Hematopoietic multipotent progenitor cell treated with erythropoietin and hydrocortisone succinate and interleukin-3 and kit ligand, for 17 days (in vitro differentiated cells): ENCODE measurements at regions not wholly inside any gene's neighbourhood (a gene's known extent, or its start where the extent isn't known, plus 50 kb on each side); places are given as distances from the start of the nearest gene placed in this dataset.

Experiments used
- DNase-seq: peaks from one replicate; pipeline ENCODE4 v3.0.0-alpha.2; 2015; ENCODE audit warnings: low spot score

GRCh38 chr1:38134294-38134755 is 87.7 kb upstream of the POU3F1 start:
- DNase-seq = no peak

DNA sequence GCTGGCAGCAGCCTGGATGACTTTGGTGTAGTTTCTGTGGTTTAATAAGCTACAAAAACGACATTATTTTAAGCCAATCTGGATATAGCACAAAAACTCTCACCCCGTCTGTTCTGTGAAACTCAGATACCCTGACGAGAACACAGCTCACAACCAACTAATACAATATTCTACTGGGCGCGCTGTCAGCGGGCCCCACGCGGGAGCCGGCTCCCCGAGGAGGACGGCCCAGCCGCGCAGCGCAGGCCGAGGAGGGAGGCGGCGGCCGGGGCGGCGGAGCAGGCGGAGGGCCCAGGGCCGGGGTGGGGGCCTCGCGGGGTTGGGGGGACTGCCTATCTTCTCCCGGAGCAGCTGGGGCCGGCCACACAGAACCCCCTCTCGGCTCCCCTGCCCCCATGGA is 87.2 kb upstream of the POU3F1 start:
- DNase-seq = no peak

DNA sequence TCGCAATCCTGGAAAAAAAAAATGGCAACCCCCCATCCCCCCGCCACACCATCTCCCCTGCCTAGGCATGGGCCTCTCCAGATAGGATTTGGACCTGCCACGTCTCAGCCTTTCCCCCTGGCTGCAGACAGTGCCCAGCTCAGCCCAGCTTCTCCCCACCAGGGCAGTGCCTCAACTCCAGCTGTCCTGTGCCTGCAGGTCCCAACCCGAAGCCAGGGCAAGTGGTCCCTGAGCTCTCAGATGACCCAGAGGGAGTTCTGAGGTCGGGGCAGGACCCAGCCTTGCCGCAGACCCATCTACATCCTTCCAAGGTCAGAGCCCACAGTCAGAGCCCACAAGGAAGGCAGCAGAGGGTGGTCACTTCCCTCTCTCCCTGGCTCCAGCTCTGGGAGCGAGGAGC is 86.7 kb upstream of the POU3F1 start:
- no peak for DNase-seq

- no peak for DNase-seq
Observed at GRCh38 chr1:38132681-38133080, 86.1 kb upstream of the POU3F1 start.

DNA sequence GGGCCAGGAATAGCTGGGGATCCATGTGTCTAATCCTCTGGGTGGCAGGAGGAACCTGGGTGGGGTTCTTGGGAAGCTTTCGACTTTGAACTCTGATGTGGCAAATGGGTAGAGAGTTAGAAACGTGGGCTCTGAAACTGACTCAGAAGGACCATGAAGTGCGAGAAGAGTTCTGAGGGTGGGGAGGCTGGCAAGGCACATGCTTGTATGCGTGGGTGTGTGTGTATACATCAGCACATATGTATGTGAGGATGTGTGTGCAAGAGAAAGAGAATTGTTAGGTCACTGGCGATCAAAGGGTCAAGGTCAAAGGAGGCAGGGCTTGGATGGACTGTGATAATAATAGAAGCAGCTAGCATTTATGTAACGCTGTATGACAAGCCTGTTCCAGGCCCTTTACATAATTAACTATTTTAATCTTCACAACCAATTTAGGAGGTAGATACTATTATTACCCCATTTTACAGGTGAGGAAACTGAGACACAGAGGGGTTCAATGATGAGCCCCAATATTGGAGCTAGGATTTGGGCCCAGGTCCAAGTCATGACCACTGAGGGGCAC is 84.5 kb upstream of the POU3F1 start:
- no peak for DNase-seq

DNA sequence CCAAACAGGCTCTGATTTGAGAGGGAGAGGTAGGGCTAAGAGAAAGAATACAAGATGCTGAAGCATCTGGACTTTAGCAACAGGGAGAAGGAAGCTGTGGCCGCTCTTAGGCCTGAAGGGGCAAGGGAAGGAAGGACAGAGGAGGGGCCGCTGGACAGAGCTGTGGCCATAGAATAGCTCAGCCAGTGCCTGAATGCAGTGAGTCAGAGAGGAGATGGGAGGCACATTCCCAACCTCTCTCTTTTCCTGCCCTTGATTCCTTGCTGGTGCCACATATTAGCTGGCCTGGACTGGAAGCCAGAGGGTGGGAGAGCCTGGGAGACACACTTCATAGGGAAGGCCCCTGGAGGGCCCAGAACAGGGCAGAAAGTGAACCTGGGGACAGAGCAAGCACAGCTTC is 83.4 kb upstream of the POU3F1 start:
- no peak for DNase-seq

DNA sequence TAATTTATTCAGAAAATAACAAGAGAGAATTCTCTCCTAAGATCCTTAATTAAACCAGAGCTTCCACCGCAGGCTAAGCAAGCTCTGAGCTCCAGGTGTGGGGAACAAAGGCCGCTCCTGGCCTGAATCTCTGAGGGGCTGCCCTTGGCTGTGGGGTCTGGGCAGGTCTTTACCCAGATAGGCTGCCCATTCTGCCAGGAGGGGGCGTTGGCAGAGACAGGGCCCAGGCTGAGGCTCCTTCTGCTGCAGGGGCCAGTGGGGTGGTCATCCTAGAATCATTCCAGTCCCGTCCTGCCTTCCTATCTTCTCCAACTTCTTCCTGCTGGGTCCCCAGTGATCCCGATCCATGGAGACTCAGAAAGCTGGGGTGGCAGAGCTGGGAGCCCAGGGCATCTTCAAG is 82.9 kb upstream of the POU3F1 start:
- DNase-seq = no peak

- no peak for DNase-seq
Observed at GRCh38 chr1:38128926-38129453, 82.4 kb upstream of the POU3F1 start.

DNA sequence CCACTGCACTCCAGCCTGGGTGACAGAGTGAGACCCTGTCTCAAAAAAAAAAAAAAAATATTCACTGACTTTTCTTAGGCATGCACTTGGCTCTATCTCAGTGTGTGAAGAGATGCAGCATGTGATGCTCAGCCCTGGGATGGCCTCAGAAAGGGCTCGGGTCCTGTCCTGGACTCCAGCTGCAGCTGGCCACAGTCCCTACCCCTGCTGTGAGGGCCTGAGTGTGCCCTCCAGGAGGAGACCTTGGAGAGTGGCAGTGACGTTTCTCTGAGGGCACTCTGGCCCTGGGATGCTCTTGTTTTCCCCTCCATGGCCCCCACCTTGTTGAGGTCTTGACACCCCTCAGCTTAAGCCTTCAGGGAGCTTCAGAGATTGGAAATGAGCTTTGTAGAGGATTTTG is 81.9 kb upstream of the POU3F1 start:
- DNase-seq = no peak

DNA sequence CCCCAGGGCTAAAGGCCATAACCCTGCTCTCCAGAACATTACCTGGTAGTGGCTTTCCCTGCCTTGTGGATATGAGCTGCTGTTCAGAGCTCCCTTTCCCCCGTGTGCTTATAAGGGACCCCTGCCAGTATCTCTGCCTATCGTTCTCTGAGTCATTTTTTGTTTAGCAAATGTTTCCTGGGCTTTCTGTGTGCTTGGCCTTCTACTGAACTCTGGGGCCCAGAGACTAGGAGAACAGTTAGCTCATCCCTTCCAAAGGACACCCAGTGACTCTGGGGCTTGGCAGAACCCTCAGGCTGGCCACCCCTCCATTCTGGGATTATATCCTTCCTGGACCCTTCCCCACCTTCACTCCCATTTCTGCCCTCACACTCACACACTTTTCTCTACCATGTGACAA is 80.8 kb upstream of the POU3F1 start:
- DNase-seq = no peak

GRCh38 chr1:38126970-38127369 is 80.4 kb upstream of the POU3F1 start:
- no peak for DNase-seq

DNA sequence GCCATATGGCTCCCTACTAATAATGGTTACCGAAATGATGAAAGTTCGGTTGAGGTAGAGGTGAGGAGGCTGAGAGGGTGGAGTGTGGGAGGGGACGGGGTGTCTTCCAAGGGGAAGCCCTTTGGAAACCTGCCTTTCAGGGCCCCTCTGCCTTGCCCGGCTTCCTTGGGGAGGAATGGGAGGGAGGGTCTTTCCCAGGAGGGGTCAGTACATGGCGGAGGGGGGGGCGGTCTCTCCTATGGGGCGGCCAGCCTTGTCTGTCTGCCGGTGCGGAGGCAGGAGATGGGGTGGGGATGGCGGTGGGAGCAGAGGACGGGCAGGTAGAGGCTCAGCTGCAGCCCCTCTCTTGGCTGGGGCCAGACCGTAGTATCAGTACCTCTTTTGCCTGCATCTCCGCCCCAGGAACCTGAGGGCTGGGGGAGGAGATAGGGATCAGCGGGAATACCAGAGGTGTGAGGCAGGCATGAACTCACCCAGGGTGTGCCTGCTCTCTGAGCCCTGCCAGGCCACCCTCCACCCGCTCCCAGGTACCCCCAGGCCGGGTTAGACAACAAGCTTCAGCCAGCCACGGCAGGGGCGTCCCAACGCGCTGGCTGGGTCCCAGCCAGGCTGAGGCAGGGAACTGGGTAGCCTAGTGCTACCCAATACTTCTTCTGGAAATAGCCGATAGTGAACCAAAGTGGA is 79.4 kb upstream of the POU3F1 start:
- no peak for DNase-seq

GRCh38 chr1:38125016-38125415 is 78.4 kb upstream of the POU3F1 start:
- no peak for DNase-seq

DNA sequence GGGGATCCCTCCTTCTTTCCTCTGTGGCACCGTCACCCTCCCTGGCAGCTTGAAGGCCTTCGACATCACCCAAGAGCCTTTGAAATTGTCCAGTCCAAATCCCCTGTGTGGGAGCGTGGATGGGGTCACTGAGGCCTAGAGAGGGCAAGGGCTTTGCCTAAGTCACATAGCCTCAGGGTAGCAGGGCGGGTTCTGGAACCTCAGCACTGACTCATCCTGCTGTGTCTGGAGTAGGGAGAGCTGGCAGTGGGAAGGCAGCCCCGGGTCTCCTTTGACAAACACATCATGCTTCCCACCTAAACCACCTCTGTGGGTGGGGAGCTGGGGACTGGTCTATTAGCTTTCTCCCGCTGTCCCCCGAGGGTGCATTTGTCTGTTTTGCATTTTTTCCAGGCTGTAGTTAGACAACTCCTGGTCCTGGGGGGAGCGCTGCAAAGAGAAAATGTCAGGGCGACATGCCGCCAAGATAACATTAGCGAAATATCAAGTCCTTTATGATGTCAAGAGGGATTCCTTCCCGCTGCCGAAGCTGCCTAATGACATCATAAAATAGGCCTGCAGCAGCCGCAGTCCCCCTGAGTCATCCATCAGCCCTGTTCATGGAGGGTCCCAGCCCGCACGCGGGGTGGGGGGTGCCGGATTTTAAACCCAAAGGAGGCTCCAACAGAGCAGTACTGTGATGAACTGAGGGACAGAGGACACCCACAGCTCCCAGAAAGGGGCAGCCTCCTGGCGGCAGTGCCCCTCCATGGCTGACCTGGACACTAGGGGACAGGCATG is 77.0 kb upstream of the POU3F1 start:
- DNase-seq = no peak

- no peak for DNase-seq
Observed at GRCh38 chr1:38121231-38121680, 74.7 kb upstream of the POU3F1 start.

GRCh38 chr1:38120552-38121230 is 74.1 kb upstream of the POU3F1 start:
- DNase-seq = no peak

DNA sequence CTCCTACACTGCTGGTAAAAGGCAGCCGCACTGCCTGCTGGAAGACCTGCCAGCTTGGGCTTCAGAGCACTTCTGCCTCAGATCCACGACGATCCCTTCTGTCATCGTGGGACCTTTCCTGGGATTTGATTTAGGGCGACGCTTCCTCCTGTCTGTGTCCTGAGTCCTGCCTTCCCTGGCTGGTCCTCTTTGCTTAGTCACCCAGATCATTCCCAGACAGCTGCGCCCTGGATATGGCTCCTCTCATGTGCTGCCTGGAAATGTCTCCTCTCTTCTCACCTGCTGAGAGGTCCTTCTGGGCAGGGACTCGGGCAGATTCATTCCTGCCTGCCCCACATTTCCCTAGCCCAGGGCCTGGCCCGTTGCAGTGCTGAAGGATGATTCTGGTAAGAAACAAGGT is 72.4 kb upstream of the POU3F1 start:
- no peak for DNase-seq

DNA sequence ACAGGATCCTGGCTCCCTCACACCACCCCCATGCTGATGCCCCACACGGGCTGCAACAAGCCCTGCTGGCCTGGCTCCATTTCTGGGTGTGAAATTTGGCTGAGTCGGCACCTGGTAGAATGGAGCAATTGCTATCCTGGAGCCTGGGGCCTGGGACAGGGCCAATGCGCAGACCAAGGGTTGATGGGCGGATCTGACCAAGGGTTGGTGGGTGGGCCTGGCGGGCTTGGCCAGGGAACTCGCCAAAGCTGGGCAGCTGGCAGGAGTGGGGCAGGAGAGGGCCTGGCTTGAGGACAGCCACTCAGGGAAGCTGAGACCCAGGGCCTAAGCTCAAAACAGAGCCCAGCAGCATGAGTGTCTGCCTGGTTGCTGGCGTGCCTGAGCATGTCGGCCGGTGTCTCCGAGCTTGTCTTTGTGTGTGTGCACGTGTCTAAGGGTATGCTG is 70.9 kb upstream of the POU3F1 start:
- DNase-seq = no peak

DNA sequence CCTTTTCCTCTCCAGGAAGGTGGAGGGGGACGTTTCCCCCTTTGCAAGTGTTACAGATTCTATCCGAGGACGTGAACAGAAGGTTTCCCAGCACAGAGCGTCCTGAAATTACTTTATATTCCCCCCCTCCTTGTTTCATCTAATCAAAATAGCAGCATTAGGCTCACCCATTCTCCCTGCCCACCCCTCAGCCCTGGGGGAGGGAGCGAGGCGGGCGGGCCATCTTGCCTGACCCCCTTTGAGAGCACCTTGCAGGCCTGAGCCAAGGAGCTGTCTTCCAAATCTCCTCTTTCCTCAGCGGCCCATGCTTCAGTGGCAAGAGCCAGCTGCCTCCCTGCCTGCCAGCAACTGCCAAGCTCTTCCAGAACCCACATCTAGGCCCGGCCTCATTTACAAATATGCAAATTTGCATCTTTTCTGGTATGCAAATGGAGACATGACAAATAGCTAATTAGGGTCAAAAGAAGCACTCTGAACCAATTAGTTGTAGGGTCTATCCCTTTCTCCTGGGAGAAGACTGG is 69.1 kb upstream of the POU3F1 start:
- no peak for DNase-seq

DNA sequence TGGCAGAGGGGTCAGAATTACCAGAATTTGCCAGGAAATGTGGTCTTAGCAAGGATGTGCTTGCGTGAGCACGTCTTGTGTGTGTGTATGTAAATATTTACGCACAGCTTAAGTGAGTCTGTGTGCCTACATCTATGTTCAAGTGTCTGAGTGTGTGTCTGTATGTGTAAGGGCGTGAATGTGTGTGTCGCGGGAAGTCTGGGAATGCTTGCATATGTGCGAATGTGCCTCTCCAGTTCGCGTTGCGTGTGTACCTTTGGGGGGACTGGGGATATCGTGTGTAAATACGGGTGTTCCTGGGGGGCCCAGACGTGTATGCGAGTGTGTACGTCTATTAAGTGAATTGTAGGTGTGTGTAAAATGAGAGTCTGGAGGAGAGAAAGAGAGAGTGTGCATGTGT is 68.6 kb upstream of the POU3F1 start:
- no peak for DNase-seq

DNA sequence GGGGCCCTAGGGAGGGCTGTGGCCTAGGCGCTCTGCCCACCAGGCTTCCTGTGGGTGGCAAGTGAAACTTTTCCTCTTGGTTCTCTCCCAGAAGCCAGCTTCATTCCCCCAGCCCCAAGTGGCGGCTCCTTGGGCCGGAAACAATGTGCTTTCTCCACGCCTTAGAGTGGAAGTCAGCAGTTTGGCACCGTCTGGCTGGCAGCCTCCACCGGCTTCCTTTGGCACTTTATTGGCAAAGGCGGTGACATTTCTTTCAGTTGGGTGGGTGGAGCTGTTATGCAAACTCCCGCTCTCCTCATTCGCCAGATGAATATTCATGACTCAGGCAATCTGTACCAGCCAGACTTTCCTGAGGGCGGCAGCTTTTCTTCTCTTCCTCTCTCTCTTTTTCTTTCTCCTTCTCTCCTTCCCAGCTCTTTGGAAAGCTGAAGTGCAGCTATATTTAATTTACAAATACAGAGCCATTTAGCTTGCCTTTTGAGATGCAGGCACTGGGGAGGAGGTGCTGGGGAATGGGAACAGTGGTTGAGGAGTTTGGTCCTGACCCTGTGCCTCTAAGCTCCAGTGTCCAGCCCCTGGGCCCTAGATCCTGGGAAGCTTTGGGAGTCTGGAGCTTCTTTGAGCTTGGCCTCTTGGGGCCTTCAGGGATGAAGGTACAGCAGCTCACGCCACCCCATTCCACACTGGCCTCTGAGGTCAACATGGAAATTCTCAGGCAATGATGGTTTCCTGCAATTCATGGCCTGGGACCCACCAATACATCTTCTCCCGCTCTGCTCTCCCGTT is 67.8 kb upstream of the POU3F1 start:
- no peak for DNase-seq
